ENCODE measurements at regions not wholly inside any gene's neighbourhood (a gene's known extent, or its start where the extent isn't known, plus 50 kb on each side); places are given as distances from the start of the nearest gene placed in this dataset.

GRCh38 chr2:84280873-84281272 lies 178.2 kb downstream of the SUCLG1 start:
- Histone ChIP-seq H3K36me3 (no peaks in the 10 kb centered on the region), H3K27ac (no peak overlapping the region), H3K27me3 (ENCODE audit: low read depth) (no peaks in the 10 kb centered on the region), H3K9me3 (no peaks in the 10 kb centered on the region), H3K4me3 (no peak overlapping the region), H3K4me1 (no peaks in the 10 kb centered on the region)
- no peak for TF ChIP-seq CTCF (IDR thresholded peaks at IDR 0.05)
- intact Hi-C loops (cut with DNase I) = no loop called here
- no peak for DNase-seq
- ATAC-seq = no peak

- no peaks in the 10 kb centered on the region for H3K27me3 ChIP-seq (ENCODE audit: low read depth)
- no peak overlapping the region for H3K27ac ChIP-seq
- no peaks in the 10 kb centered on the region for H3K9me3 ChIP-seq
- no peaks in the 10 kb centered on the region for H3K4me1 ChIP-seq
- DNase-seq (no peak), ATAC-seq (no peak)
- no peaks in the 10 kb centered on the region for H3K36me3 ChIP-seq
- no peak overlapping the region for H3K4me3 ChIP-seq
- no peak for TF ChIP-seq CTCF (IDR thresholded peaks at IDR 0.05)
- intact Hi-C loops (cut with DNase I) = no loop called here
Measured at GRCh38 chr2:84278386-84278785, 180.7 kb downstream of the SUCLG1 start.

- no peaks in the 10 kb centered on the region for H3K36me3 ChIP-seq
- H3K4me3 ChIP-seq = no peak overlapping the region
- intact Hi-C loops (cut with DNase I) = no loop called here
- no peak for TF ChIP-seq CTCF (IDR thresholded peaks at IDR 0.05)
- DNase-seq = no peak
- H3K4me1 ChIP-seq = no peaks in the 10 kb centered on the region
- H3K27me3 ChIP-seq (ENCODE audit: low read depth) = no peaks in the 10 kb centered on the region
- H3K9me3 ChIP-seq = no peaks in the 10 kb centered on the region
- no peak for ATAC-seq
- no peak overlapping the region for H3K27ac ChIP-seq
Measured at GRCh38 chr2:84276590-84277255, 182.4 kb downstream of the SUCLG1 start.

- intact Hi-C loops (cut with DNase I) = no loop called here
- TF ChIP-seq CTCF (IDR thresholded peaks at IDR 0.05) = no peak
- H3K36me3 ChIP-seq = no peaks in the 10 kb centered on the region
- H3K9me3 ChIP-seq = no peaks in the 10 kb centered on the region
- no peaks in the 10 kb centered on the region for H3K27me3 ChIP-seq (ENCODE audit: low read depth)
- DNase-seq = no peak
- no peak overlapping the region for H3K27ac ChIP-seq
- H3K4me1 ChIP-seq = no peaks in the 10 kb centered on the region
- ATAC-seq = no peak
- H3K4me3 ChIP-seq = no peak overlapping the region
Measured at GRCh38 chr2:84273406-84273805, 185.7 kb downstream of the SUCLG1 start.

- TF ChIP-seq CTCF (IDR thresholded peaks at IDR 0.05) = no peak
- Histone ChIP-seq H3K36me3 (no peaks in the 10 kb centered on the region), H3K4me3 (no peak overlapping the region), H3K9me3 (no peaks in the 10 kb centered on the region), H3K27me3 (ENCODE audit: low read depth) (no peaks in the 10 kb centered on the region), H3K4me1 (no peaks in the 10 kb centered on the region), H3K27ac (no peak overlapping the region)
- no peak for DNase-seq
- no peak for ATAC-seq
- intact Hi-C loops (cut with DNase I) = no loop called here
Measured at GRCh38 chr2:84271977-84272376, 187.1 kb downstream of the SUCLG1 start.
